GM18511 (cell line): ENCODE measurements at regions not wholly inside any gene's neighbourhood (a gene's known extent, or its start where the extent isn't known, plus 50 kb on each side); places are given as distances from the start of the nearest gene placed in this dataset.

Source experiments
- ATAC-seq: cut with Tn5 transposase; IDR thresholded peaks from one replicate; pipeline ENCODE4 v1.9.1; 2021; ENCODE audit warnings: mild to moderate bottlenecking, moderate library complexity; ENCODE audit not compliant: unreplicated experiment

GRCh38 chr12:30874455-30875321, 51.9 kb upstream of the TSPAN11 start:
- ATAC-seq = no peak

GRCh38 chr12:30870491-30871265, 55.9 kb upstream of the TSPAN11 start:
- no peak for ATAC-seq

DNA sequence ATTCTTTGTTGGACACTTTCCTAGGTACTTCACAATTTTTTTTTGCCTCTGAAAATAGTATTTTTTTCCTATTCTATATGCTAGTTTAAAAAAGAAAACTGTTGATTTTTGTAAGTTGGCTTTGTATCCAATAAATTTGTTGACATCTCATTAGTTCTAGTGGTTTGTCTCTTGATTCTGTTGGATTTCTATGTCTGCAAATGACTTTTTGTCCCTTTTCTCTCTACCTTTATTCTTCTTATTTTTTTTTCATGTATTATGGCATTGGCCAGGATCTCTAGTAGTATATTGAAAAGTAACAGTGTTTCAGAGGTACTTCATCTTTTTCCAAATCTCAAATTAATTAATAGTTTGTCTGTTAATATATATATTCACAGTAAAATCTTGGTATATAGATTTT, 59.1 kb upstream of the TSPAN11 start:
- ATAC-seq = no peak

- ATAC-seq = no peak
These were observed 60.3 kb upstream of the TSPAN11 start for GRCh38 chr12:30866256-30866655.

DNA sequence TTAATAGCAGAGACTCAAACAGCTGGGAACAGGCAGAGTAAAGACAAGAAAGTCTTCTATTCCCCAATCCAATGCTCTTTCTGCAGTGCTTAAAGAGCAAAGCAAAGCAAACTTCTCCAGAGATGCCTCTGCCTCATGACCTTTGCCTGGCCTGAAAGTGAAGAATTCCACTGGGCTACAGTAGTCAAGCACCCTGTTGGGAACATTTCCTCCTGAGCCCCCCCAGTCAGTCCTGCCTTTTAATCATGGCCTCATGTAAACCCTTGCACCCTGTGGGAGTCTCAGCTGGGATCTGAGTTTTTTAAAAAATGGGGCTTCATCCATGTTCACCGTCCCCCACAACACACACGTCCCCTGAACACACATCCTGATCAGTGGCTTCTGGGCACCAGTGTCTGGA, 62.7 kb upstream of the TSPAN11 start:
- no peak for ATAC-seq

DNA sequence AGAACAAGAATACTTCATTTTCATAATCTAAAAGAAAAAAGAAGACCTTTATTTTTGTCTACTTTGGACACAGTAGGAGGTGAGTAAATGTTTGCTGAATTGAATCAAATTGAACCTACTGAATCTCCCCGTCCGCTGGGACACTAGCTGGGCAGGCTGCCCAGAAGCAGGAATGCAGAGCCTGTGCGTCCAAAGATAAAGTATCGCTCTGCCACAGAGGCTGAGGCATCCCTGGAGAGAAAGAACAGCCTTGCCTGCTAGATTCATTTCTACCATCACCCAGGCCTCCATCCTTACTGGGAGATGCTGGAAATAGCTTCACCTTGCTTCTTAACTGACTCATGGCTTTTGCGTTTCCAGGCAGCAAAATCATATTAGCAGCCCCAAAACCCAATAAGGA, 64.1 kb upstream of the TSPAN11 start:
- no peak for ATAC-seq

- no peak for ATAC-seq
These were observed 67.3 kb upstream of the TSPAN11 start for GRCh38 chr12:30859226-30859625.

GRCh38 chr12:30858471-30858870, 68.1 kb upstream of the TSPAN11 start:
- no peak for ATAC-seq

DNA sequence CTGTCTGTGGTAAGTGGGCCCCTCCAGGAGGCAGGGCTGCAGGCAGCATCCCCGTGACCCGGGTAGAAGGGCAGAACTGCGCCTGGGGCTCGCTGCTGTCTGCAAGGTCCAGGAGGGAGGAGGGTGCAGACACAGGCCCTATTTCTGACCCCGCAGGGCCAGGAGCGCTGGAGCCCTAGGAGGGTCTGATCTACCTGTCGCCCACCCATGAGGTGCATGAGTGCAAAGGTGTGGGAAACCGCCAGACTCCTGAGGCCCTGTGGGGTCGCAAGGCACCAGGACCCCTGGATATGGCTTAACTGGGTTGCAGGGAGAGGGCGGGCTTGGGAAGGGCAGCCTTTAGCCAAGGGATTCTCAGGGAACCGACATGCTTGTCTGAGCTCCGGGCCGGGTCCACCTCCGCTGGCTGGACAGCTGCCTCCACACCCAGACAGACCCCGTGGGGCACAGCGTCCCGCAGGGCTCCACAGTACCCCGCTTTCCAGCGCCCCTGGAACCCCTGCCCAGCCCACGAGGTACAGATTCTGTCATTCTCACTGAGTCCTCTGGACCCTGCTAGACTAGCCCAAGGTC, 72.9 kb upstream of the TSPAN11 start:
- ATAC-seq = no peak

GRCh38 chr12:30850684-30851083, 75.9 kb upstream of the TSPAN11 start:
- ATAC-seq = no peak

DNA sequence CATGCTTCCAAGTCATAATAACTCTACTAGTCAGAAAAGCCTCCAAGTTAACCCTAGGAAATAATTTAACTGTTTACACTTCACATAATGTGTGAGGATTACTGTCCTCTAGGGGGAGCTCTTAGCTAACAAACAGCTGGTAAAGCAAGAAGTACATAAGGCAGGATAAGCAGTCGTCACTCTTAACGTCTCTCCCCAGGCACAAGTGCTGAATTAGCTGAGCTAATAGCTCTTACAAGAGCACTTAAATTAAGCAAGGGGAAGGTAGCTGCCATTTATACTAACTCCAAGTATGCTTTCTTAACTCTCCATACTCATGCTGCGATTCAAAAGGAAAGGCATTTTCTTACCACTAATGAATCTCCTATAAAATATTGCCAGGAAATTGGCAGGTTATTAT, 79.3 kb upstream of the TSPAN11 start:
- no peak for ATAC-seq

DNA sequence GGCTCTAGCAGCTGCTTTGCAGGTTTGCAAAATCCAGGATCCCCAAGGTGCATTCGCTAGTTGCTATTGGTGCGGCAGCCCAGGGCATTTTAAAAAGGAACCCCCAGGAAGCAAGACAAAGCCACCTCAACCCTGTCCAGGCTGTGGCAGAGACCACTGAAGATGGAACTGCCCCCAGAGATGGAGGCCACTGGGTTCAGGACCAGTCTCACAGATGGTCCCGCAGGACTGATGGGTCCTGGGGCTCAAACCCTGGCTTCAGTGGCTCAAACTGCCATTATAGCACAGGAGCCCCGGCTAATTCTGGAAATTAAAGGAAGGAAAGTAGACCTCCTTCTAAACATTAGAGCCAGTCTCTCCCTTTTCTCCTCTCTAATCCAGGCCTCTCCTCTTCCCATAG, 79.8 kb upstream of the TSPAN11 start:
- ATAC-seq = no peak

DNA sequence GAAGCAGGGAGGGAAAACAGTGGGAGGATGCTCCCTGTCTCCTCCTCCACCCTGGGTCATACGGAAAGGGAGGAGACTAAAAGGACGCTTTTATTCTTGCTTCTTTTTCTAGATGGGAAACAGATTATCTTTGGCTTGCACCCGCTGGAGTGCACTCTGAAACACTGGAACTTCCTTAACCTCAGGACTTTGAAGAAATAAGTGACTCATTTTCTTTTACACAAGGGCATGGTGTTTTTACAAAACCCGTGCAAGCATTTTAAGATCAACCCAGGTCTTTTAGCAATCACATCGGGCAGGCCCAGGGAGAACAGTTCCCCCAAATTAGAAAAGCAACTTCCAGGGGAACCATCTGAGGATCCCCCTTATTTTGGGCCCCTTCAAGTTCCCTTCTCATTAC, 80.9 kb upstream of the TSPAN11 start:
- no peak for ATAC-seq

GRCh38 chr12:30843211-30843610, 83.3 kb upstream of the TSPAN11 start:
- no peak for ATAC-seq

DNA sequence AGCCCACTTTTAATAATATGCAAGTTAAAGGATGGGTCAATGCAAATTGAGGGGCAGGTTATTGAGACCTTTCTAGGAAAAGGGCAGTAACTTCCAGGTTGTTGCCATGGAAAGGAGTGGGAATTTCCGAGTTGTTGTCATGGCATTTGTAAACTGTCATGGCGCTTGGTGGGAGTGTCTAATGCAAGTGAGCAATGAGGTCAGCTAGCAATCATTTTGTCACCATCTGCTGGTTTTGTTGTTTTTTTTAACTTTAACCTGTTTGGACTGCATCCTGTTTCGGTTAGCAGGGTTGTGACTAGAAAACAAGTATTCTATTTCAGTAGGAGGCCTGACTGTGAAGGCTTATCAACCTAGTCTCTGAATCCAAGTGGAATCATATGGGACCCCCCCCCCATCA, 85.8 kb upstream of the TSPAN11 start:
- ATAC-seq = no peak

DNA sequence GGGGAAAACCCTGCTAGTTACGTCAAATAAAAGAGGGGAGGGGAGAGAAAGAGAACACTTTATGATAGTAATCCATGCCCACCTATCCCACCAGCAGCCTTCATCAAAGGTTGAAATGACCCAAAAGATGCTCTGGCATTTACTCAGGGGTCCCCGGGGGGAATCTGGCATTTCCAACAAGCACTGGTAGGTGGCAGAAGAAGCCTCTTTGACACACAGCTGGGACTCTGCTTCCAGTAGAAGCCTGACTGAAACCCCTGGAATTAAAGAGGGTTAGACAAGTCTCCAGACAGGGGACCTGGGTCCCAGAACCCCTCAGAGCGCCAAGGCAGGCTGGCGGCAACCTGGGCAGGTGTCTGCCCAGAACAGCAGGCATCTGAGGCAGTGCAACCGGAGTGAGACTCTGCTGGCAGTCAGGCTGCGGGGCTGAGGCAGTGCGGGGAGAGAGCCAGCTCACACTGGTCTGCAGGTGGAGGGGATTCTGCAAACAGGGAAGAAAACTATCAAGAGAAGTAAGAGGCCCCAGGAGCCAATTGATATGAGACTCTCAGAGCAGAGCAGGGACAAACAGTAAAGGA, 85.0 kb upstream of the CAPRIN2 start:
- ATAC-seq = no peak

GRCh38 chr12:30837595-30837994, 82.8 kb upstream of the CAPRIN2 start:
- ATAC-seq = no peak

DNA sequence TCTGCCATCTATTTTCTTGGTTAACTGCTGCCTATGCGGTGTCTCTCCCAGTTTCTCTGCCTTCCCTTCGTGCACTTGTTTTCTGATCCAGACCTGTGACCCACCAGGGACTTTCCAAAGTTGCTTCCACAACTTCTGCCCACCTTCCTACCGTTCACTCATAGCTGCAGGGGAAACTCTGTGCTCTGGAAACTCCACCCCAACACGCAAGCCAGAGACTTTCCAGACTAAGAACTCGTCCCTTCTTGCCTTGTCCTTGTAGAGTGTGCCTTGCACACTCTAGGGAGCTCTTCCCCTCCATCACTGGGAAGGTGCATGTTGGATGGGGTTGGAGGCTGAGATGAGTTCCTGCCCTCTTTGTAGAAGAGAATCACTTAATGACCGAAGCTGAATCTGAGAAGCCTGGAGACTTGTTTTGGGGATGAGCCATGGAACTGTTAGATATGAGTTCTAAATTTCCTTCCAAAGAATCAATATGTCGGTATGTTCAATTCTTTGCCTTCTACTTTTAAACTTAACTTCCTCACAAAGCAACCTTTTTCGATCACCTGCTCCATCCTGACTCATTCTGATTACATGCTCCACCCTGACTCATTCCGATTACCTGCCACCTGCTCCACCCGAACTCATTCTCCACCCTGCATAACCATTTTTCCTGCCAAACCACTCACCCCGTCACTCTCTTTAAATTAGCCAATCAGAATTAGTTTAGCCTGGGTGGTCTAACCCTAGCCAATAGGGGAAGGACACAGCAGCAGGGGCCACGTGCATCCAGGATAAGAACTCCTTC, 82.1 kb upstream of the CAPRIN2 start:
- no peak for ATAC-seq

DNA sequence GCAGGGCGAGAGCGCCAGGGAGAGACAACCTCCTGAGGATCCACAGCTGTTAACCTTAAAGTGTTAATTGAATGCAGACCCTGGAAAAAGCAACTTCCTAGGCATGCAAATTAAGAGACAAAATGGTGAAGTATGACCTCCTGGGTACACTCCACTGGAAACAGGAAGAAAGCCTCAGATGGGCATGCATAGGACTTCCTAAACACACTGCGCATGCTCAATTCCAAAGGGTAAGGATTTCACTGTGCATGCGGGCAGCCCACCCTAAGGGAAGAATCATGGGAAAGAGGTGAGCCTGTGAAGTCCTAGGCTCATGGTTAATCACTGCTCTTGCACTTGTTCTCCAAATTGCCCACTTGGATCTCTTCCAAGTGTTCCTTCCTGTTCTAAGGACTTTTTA, 80.5 kb upstream of the CAPRIN2 start:
- no peak for ATAC-seq

DNA sequence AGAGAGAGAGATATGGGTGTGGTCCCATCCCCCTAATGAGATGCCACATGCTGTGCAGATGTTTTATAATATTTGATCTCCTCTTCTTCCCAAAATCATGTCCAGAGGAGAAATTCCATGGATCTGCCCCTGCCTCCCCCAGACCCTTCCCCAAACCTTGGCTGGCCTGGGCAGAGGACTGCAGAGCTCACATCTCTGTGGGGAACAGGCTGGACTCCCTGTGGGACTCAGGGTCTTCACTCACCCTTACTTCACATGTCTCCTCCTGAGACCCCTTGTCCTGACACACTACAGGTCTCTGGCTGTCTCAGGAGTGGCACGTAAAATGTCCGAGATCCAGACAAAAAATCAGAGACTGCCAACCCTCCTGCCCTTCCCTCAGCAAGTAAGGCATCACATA, 76.0 kb upstream of the CAPRIN2 start:
- ATAC-seq = no peak

DNA sequence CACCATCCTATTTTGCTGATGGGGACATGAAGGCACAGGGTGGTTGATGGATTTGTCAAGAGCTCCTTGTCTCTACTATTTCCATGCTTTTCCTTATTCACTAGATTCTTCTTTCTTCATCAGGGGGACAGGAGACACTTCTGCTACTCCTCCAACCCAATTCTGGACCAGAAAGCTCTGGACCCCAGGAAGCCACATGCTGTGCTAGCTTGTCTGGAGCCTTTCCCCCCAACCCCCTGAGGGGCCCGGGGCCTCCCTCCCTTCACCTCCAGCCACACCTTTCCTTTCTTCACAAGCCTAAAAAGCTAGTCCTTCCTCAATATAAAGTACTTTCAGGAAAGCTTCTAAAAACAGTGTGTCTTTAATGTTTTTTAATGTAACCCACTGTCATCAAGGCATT, 75.1 kb upstream of the CAPRIN2 start:
- ATAC-seq = no peak
